ENCODE measurements at regions not wholly inside any gene's neighbourhood (a gene's known extent, or its start where the extent isn't known, plus 50 kb on each side); places are given as distances from the start of the nearest gene placed in this dataset.

- no peak for DNase-seq (ENCODE audit: low read depth in 3 of 3)
Observed at GRCh38 chr2:4255491-4255890, 552.1 kb downstream of the DCDC2C start.

GRCh38 chr2:4256351-4256750, 553.0 kb downstream of the DCDC2C start:
- no peak for DNase-seq (ENCODE audit: low read depth in 3 of 3)

GRCh38 chr2:4258563-4258962, 555.2 kb downstream of the DCDC2C start:
- DNase-seq (ENCODE audit: low read depth in 3 of 3), result no peak

GRCh38 chr2:4265936-4266335, 562.6 kb downstream of the DCDC2C start:
- no peak for DNase-seq (ENCODE audit: low read depth in 3 of 3)

- no peak for DNase-seq (ENCODE audit: low read depth in 3 of 3)
Observed at GRCh38 chr2:4269885-4270284, 566.5 kb downstream of the DCDC2C start.

- DNase-seq (ENCODE audit: low read depth in 3 of 3), result no peak
Observed at GRCh38 chr2:4272261-4272858, 569.0 kb downstream of the DCDC2C start.

- DNase-seq (ENCODE audit: low read depth in 3 of 3), result no peak
Observed at GRCh38 chr2:4278392-4278791, 575.0 kb downstream of the DCDC2C start.

- no peak for DNase-seq (ENCODE audit: low read depth in 3 of 3)
Observed at GRCh38 chr2:4279431-4279830, 576.1 kb downstream of the DCDC2C start.

- DNase-seq (ENCODE audit: low read depth in 3 of 3), result no peak
Observed at GRCh38 chr2:4291430-4291829, 588.1 kb downstream of the DCDC2C start.

GRCh38 chr2:4295680-4296079, 592.3 kb downstream of the DCDC2C start:
- no peak for DNase-seq (ENCODE audit: low read depth in 3 of 3)

GRCh38 chr2:4300616-4301015, 597.2 kb downstream of the DCDC2C start:
- no peak for DNase-seq (ENCODE audit: low read depth in 3 of 3)

GRCh38 chr2:4324531-4324930, 621.2 kb downstream of the DCDC2C start:
- DNase-seq (ENCODE audit: low read depth in 3 of 3), result no peak

GRCh38 chr2:4336864-4337263, 633.5 kb downstream of the DCDC2C start:
- DNase-seq (ENCODE audit: low read depth in 3 of 3), result no peak

- DNase-seq (ENCODE audit: low read depth in 3 of 3), result no peak
Observed at GRCh38 chr2:4338345-4338744, 635.0 kb downstream of the DCDC2C start.

- DNase-seq (ENCODE audit: low read depth in 3 of 3), result no peak
Observed at GRCh38 chr2:4340536-4340935, 637.2 kb downstream of the DCDC2C start.

GRCh38 chr2:4346628-4347027, 643.3 kb downstream of the DCDC2C start:
- no peak for DNase-seq (ENCODE audit: low read depth in 3 of 3)

- no peak for DNase-seq (ENCODE audit: low read depth in 3 of 3)
Observed at GRCh38 chr2:4353668-4354067, 650.3 kb downstream of the DCDC2C start.

- DNase-seq (ENCODE audit: low read depth in 3 of 3), result no peak
Observed at GRCh38 chr2:4354164-4354563, 650.8 kb downstream of the DCDC2C start.

GRCh38 chr2:4354678-4355077, 651.3 kb downstream of the DCDC2C start:
- DNase-seq (ENCODE audit: low read depth in 3 of 3), result no peak

- no peak for DNase-seq (ENCODE audit: low read depth in 3 of 3)
Observed at GRCh38 chr2:4356109-4356508, 652.7 kb downstream of the DCDC2C start.

- DNase-seq (ENCODE audit: low read depth in 3 of 3), result no peak
Observed at GRCh38 chr2:4356541-4356940, 653.2 kb downstream of the DCDC2C start.

GRCh38 chr2:4357121-4357520, 653.7 kb downstream of the DCDC2C start:
- DNase-seq (ENCODE audit: low read depth in 3 of 3), result no peak

GRCh38 chr2:4358837-4359236, 655.5 kb downstream of the DCDC2C start:
- DNase-seq (ENCODE audit: low read depth in 3 of 3), result no peak

- no peak for DNase-seq (ENCODE audit: low read depth in 3 of 3)
Observed at GRCh38 chr2:4368907-4369306, 665.5 kb downstream of the DCDC2C start.
